ENCODE measurements at regions not wholly inside any gene's neighbourhood (a gene's known extent, or its start where the extent isn't known, plus 50 kb on each side); places are given as distances from the start of the nearest gene placed in this dataset.

- H2AFZ ChIP-seq (ENCODE audit: insufficient read depth, low read depth, low read length, poor library complexity, severe bottlenecking) = no peak overlapping the region
- H3K9me3 ChIP-seq (ENCODE audit: control extremely low read depth in 1 of 3, control insufficient read depth in 2 of 3, insufficient read depth in 1 of 3, low read length in 2 of 3) = peaks cover 0 to 61% (median 0%) of the 10 kb centered on the region in 3 donors
- H3K79me2 ChIP-seq (ENCODE audit: control insufficient read depth, insufficient read depth, low read length) = no peaks in the 10 kb centered on the region
- ChIA-PET POLR2A (no interaction called here), CTCF (no interaction called here)
- H3K27me3 ChIP-seq (replicated peaks in 1 of 4; ENCODE audit: control extremely low read depth in 1 of 4, control insufficient read depth in 3 of 4, insufficient read depth in 4 of 4, low read length in 3 of 4) = no peaks in the 10 kb centered on the region
- H3K36me3 ChIP-seq (replicated peaks in 1 of 2; ENCODE audit: control extremely low read depth in 1 of 2, control insufficient read depth in 1 of 2, extremely low read depth in 1 of 2, insufficient read depth in 2 of 2, low read length in 1 of 2) = no peaks in the 10 kb centered on the region
- no peak overlapping the region for H3K4me2 ChIP-seq (replicated peaks; ENCODE audit: low read depth, low read length, poor library complexity, severe bottlenecking)
- TF ChIP-seq CTCF (IDR thresholded peaks at IDR 0.05) = no peak
- no peak for TF ChIP-seq EZH2 (IDR thresholded peaks at IDR 0.05; ENCODE audit: borderline replicate concordance, insufficient read depth, low read depth, low read length, poor library complexity, severe bottlenecking)
- DNase-seq (no peak), ATAC-seq (ENCODE audit: low read depth) (no peak)
- H4K20me1 ChIP-seq (ENCODE audit: control insufficient read depth, insufficient read depth, low read length, poor library complexity, severe bottlenecking) = no peaks in the 10 kb centered on the region
- intact Hi-C loops (cut with micrococcal nuclease) = no loop called here
- no peak overlapping the region for H3K9ac ChIP-seq (ENCODE audit: low read length)
- no peaks in the 10 kb centered on the region for H3K4me1 Mint-ChIP-seq
- WGBS (ENCODE audit: insufficient coverage) = 84% methylated on average over 20 of the region's 20 CpGs
- H3K27me3 Mint-ChIP-seq = no peaks in the 10 kb centered on the region
- H3K27ac Mint-ChIP-seq = no peak overlapping the region
- no peaks in the 10 kb centered on the region for H3K4me1 ChIP-seq (ENCODE audit: control insufficient read depth in 2 of 2, insufficient read depth in 2 of 2, low read length in 2 of 2)
- H3K4me3 ChIP-seq (ENCODE audit: control extremely low read depth in 1 of 5, extremely low read depth in 1 of 5, insufficient read depth in 1 of 5, low read depth in 2 of 5, low read length in 4 of 5) = no peak overlapping the region
- no peaks in the 10 kb centered on the region for H3K9me3 Mint-ChIP-seq (ENCODE audit: insufficient read depth)
- no peak overlapping the region for H3K4me3 Mint-ChIP-seq
- no peak overlapping the region for H3K27ac ChIP-seq (ENCODE audit: low read length in 2 of 2)
Observed at GRCh38 chr5:3218916-3219650, 376.5 kb upstream of the IRX1 start.

GRCh38 chr5:3217771-3218495 is 377.7 kb upstream of the IRX1 start:
- intact Hi-C loops (cut with micrococcal nuclease) = no loop called here
- H2AFZ ChIP-seq (ENCODE audit: insufficient read depth, low read depth, low read length, poor library complexity, severe bottlenecking) = no peak overlapping the region
- H3K4me1 ChIP-seq (ENCODE audit: control insufficient read depth in 2 of 2, insufficient read depth in 2 of 2, low read length in 2 of 2) = no peaks in the 10 kb centered on the region
- H3K4me3 ChIP-seq (ENCODE audit: control extremely low read depth in 1 of 5, extremely low read depth in 1 of 5, insufficient read depth in 1 of 5, low read depth in 2 of 5, low read length in 4 of 5) = no peak overlapping the region
- DNase-seq = no peak
- no peak for ATAC-seq (ENCODE audit: low read depth)
- POLR2A ChIA-PET = no interaction called here
- CTCF ChIA-PET = no interaction called here
- H3K27me3 ChIP-seq (replicated peaks in 1 of 4; ENCODE audit: control extremely low read depth in 1 of 4, control insufficient read depth in 3 of 4, insufficient read depth in 4 of 4, low read length in 3 of 4) = no peaks in the 10 kb centered on the region
- no peaks in the 10 kb centered on the region for H4K20me1 ChIP-seq (ENCODE audit: control insufficient read depth, insufficient read depth, low read length, poor library complexity, severe bottlenecking)
- Mint-ChIP-seq H3K27ac (no peak overlapping the region), H3K27me3 (no peaks in the 10 kb centered on the region), H3K9me3 (ENCODE audit: insufficient read depth) (no peaks in the 10 kb centered on the region), H3K4me1 (no peaks in the 10 kb centered on the region), H3K4me3 (no peak overlapping the region)
- TF ChIP-seq CTCF (IDR thresholded peaks at IDR 0.05) = no peak
- TF ChIP-seq EZH2 (IDR thresholded peaks at IDR 0.05; ENCODE audit: borderline replicate concordance, insufficient read depth, low read depth, low read length, poor library complexity, severe bottlenecking) = no peak
- WGBS (ENCODE audit: insufficient coverage) = 89% methylated on average over 22 of the region's 22 CpGs
- no peaks in the 10 kb centered on the region for H3K36me3 ChIP-seq (replicated peaks in 1 of 2; ENCODE audit: control extremely low read depth in 1 of 2, control insufficient read depth in 1 of 2, extremely low read depth in 1 of 2, insufficient read depth in 2 of 2, low read length in 1 of 2)
- H3K4me2 ChIP-seq (replicated peaks; ENCODE audit: low read depth, low read length, poor library complexity, severe bottlenecking) = no peak overlapping the region
- H3K9ac ChIP-seq (ENCODE audit: low read length) = no peak overlapping the region
- H3K79me2 ChIP-seq (ENCODE audit: control insufficient read depth, insufficient read depth, low read length) = no peaks in the 10 kb centered on the region
- no peak overlapping the region for H3K27ac ChIP-seq (ENCODE audit: low read length in 2 of 2)
- H3K9me3 ChIP-seq (ENCODE audit: control extremely low read depth in 1 of 3, control insufficient read depth in 2 of 3, insufficient read depth in 1 of 3, low read length in 2 of 3) = peaks cover 0 to 60% (median 0%) of the 10 kb centered on the region in 3 donors
